HG03039 (cell line): ENCODE measurements at regions not wholly inside any gene's neighbourhood (a gene's known extent, or its start where the extent isn't known, plus 50 kb on each side); places are given as distances from the start of the nearest gene placed in this dataset.

Experiments
- ATAC-seq: cut with Tn5 transposase; IDR thresholded peaks from one replicate; pipeline ENCODE4 v1.9.1; 2021; ENCODE audit warnings: mild to moderate bottlenecking, moderate library complexity; ENCODE audit not compliant: unreplicated experiment

DNA sequence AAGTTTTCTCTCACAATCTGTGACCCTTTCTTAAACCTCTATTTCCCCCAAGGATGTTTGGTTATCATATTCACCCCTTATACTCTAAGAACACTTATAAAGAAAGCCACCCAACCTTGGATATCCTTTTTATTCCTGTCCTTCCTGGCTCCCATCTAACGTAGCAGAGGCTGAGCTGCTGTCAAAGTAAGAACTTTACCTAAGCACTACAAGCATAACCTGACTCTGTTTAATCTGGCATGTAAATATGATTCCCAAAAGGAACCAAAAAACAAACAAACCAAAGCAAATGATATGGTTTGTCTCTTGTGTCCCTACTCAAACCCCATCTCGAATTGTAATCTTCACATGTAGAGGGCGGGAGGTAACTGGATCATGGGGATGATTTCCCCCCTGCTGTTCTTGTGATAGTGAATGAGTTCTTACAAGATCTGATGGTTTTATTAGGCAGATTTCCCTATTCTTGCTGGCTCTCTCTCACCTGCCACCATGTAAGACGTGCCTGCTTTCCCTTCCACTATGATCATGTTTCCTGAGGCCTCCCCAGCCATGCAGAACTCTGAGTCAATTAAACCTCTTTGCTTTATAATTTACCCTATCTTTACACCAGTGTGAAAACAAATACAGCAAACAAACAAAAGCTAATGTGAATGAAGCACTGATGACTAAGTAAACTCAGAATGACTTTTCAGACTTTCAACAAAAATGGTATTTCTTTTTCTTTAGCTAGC, 72.7 kb upstream of the SPOPL start:
- ATAC-seq, result no peak

DNA sequence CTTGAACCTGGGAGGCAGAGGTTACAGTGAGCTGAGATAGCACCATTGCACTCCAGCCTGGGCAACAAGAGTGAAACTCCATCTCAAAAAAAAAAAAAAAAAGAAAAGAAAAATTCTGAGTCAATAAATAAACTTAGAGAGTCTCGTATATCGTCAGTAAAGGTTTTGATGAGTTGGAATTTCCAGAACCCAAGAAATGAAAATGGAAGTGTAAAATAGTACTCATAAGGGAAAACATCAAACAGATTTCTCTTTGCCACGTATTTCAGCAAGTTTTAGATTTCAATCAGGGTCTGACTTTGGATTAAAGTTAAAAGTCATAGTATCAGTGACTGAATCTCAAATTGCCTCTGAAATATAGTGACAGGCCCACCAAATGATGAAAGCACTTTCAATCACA, 71.4 kb upstream of the SPOPL start:
- ATAC-seq, result no peak

DNA sequence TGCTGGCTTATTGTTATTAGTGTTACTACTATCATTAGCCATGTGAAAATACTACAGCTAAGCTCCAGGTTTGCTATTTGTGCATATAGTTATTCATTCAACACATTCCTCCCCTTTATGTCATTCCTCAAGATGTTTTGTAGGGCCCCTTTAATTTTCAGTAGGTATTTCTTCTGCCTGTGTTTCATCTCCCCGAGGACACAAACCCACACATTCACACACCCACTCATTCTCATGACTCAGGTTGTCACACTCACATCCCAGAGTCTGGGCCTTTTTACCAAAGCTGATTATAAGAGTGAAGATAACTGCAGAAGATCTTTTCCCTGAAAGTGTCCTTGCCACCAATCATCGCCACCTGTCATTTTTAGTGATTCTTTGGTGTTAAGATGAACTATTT, 68.6 kb upstream of the SPOPL start:
- peak; percentile 44 for ATAC-seq

DNA sequence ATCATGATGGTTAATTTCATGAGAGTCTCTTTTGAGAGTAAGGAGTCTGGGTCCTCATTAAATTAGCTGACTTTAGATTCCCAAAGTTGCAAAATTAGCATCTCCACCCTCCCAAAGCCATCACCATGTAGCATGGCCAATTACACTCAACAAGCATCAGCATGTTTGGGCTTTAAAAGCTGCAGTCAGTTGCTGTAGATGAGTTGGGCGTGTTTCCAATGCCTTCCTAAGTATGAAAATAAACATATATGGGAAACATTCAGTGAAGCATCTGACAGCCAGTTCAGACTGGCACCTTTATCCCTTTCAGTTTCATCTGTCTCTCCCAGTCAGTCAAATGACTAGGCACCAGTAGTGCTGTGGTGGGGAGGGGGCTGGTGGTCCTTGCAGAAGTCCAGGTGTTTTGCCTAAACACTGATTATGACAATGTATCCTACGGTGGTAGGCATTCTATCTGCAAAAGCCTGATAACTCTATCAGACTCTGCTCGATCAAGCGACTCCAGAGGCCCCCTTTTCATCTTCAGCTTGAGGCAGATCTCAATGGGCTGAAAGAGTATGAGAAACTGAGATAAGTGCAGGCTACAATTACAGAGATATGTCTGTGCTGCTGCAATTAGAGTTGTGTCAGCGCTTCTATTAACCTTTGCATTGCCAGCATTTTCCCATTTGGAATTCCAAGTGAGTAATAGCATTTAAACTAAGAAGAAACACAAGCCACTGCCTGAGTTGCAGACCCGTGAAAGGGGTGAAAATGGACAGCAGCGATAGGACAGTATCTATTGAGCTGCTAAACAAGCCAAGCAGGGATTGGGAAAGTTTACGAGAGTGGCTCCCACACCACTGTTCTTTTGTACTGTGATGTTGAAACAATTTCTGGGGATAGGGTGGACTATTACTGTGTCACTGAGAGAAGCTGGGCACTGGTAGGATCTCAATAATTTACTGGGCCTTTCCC, 67.3 kb upstream of the SPOPL start:
- no peak for ATAC-seq

DNA sequence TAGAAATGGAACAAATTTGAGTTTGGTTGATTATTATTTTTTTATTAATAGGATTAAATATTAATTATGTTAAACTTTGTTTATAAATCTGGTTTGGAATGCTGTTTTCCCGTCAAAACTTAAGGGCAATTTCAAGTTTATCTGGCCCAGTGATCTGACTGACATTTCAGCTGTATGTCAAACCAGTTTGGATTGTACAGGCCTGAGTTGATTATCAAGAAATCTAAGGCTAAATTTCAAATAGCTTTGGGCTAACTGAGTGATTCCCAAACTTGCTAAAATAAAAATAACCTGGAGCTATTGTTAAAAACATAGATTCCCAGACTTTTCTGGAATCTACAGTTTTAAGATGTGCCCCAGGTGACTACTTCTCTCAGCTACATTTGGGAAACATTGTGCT, 65.9 kb upstream of the SPOPL start:
- no peak for ATAC-seq

DNA sequence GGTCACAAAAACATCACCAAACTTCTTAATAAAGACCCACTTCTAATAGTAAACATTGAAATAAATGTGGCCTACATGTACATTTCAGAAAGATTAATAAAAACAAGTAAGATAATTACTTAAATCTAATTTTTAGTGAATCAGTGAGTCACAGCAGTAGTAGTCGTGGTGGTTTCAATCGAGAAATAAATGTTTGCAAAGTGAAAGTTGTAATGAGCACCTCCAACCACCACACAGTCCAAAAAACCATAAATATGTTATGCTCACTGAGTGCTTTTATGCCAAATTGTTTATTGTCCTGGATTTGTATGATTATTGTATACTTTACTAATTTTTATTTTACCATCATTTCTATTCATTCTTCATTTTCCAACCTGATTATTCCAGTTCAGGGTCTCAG, 61.8 kb upstream of the SPOPL start:
- ATAC-seq, result no peak

DNA sequence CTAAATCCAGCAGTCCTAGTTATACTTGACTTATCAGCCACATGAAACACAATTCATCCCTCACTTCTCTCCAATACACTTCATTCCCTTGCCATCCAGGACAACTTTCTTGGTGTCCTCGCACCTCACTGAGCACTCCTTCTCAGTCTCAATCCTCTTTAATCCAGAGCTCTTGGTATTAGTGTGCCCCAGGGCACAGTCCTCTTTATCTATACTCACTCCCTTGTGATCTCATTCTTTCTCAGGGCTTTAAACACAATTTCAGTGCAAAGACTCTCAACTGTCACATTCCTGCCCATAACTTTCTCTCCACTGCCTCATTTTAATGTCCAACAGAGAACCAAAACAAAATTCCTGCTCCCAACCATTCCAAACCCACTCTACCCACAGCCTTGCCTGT, 60.8 kb upstream of the SPOPL start:
- ATAC-seq, result no peak

DNA sequence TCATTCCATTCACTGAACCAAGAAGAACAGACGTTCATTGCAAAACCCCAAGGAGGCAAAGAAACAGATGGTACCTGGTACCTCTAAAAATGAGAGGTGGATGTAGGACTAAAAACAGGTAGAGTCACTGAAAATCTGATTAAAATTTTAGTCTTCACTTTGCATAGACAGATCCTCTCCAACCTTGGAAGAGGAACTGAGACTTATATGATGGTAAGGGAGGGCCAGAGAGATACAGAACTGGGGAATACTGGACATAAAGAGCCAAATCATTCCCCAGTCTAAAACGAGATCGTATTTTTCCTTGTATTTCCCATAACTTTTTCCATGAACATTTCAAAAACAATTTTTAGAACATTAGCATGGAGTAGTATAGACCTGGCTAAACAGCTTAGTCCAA, 59.7 kb upstream of the SPOPL start:
- ATAC-seq, result no peak

DNA sequence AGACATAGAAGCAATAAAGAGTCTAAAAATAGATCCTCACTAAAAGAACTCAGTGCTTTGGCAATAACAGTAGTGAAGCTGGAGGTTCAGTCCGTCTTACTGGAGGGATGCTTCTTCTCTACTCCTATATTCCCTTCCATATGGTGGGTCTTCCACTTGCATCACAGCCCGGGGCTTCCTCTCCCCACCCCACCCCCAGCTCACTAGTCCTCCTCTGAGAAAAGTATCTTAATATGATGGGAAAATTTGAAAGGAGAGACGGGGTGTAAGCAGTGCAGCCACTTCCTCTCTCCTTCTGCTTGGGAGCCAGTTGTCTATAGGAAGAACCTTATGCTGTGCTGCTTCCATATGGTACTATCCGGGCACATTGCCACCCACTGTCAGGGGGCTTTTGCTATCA, 57.2 kb upstream of the SPOPL start:
- ATAC-seq, result no peak

DNA sequence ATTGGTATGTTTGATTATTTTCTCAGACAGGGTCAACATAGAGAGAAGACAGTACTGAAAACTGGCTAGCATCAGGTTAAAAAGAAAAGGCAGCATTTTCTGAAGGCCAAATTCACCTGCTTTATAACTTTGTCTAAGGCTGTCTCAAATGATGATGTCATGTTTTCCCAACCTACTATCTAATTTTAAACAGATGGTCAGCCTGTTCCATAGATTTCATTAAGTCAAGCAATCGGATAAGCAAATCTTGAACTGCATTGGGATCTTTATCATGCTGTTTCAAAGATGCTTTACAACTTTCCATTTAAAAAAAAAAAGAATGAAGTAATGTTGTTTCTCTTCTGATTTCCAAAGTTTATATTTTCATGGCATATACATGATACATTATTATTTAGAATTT, 56.3 kb upstream of the SPOPL start:
- ATAC-seq, result no peak

DNA sequence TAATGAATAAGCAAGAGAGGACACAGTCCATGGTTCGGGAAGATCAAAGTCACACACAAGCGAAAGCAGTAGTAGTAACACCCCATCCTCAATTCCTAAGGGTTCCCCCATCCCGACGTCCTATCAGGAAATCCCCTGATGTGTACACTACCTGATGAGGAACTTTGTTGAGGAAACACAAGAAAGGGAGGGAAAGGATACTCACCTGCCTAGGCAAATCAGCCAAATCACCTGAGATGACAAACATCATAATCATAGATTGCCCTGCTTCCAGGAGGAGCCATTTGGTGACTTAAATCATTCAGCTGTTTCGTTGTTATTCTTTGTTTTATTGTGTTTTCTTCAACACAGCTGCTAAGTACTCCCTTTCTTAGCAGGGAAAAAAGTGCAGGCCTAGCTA, 55.5 kb upstream of the SPOPL start:
- ATAC-seq, result no peak

DNA sequence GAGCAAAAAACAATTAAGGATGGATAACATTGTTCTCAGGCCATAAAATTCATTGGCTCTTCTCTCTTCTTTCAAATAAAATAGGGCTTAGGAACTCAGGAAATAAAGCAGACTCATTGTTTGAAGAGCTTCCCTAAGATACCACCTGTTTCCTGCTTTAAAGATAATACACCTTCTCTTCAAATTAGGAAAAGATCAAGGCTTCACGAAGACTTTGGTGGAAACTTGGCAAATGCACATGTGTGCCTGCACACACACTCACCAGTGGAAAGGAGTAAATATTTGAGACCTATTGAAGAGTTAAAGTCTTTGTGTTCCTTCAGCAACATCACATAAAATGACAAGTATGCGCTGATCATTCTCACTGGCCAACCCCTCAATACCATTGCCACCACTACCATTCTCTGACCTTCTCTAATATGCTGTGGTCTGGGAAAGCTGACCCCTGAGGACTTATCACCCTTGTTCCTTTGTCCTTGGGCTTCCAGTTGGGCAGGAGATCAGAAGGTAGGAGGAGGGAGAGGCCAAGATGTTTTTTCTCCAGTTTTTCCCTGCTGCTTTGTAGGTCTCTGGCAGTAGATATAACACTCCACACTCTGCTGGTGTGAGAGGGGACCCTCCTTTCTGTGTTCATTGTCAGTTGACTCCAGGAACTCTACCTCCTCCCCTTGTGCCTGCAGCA, 53.5 kb upstream of the SPOPL start:
- ATAC-seq, result no peak
